ENCODE measurements at regions not wholly inside any gene's neighbourhood (a gene's known extent, or its start where the extent isn't known, plus 50 kb on each side); places are given as distances from the start of the nearest gene placed in this dataset.

- TF ChIP-seq CTCF (IDR thresholded peaks at IDR 0.05; ENCODE audit: low read depth, low read length) (no peak), POLR2A (IDR thresholded peaks at IDR 0.05; ENCODE audit: extremely low read depth, insufficient read length) (no peak)
Observed at GRCh38 chrX:25105221-25105620, 89.5 kb upstream of the ARX start.
